GM12865 (cell line): ENCODE measurements at regions not wholly inside any gene's neighbourhood (a gene's known extent, or its start where the extent isn't known, plus 50 kb on each side); places are given as distances from the start of the nearest gene placed in this dataset.

Source experiments
- DNase-seq: peaks from one replicate; pipeline ENCODE4 v3.0.0; 2010; ENCODE audit warnings: low read depth
- H3K4me3 ChIP-seq: 2 replicates; pipeline ENCODE4 v1.5.1; 2011; ENCODE audit warnings: mild to moderate bottlenecking, low read depth, low read length, control low read depth
- CTCF ChIP-seq: IDR thresholded peaks from 2 replicates; pipeline ENCODE4 v1.5.1; 2011; ENCODE audit warnings: low read length, control low read depth, low read depth, inconsistent platforms; ENCODE audit not compliant: insufficient read depth; ENCODE audit errors: missing control alignments

GRCh38 chr3:70517124-70517890 lies 204.9 kb upstream of the MDFIC2 start:
- DNase-seq = no peak
- no peak overlapping the region for H3K4me3 ChIP-seq
- TF ChIP-seq CTCF = no peak

- H3K4me3 ChIP-seq = no peak overlapping the region
- no peak for DNase-seq
Measured at GRCh38 chr3:70516076-70516475, 203.6 kb upstream of the MDFIC2 start.

GRCh38 chr3:70507486-70507885 lies 195.0 kb upstream of the MDFIC2 start:
- no peak overlapping the region for H3K4me3 ChIP-seq
- DNase-seq = no peak
- TF ChIP-seq CTCF = no peak

More at GRCh38 chr3:70516076-70516475, 203.6 kb upstream of the MDFIC2 start:
- no peak for TF ChIP-seq CTCF

- no peak for TF ChIP-seq CTCF
- DNase-seq = no peak
- H3K4me3 ChIP-seq = no peak overlapping the region
Measured at GRCh38 chr3:70506775-70507174, 194.3 kb upstream of the MDFIC2 start.

GRCh38 chr3:70501561-70501960 lies 189.1 kb upstream of the MDFIC2 start:
- TF ChIP-seq CTCF = no peak
- no peak overlapping the region for H3K4me3 ChIP-seq
- DNase-seq = no peak

GRCh38 chr3:70488816-70489215 lies 176.4 kb upstream of the MDFIC2 start:
- no peak overlapping the region for H3K4me3 ChIP-seq
- no peak for TF ChIP-seq CTCF
- no peak for DNase-seq

GRCh38 chr3:70488131-70488530 lies 175.7 kb upstream of the MDFIC2 start:
- no peak overlapping the region for H3K4me3 ChIP-seq
- no peak for TF ChIP-seq CTCF
- no peak for DNase-seq
